SK-MEL-5 (cell line): ENCODE measurements at regions not wholly inside any gene's neighbourhood (a gene's known extent, or its start where the extent isn't known, plus 50 kb on each side); places are given as distances from the start of the nearest gene placed in this dataset.
"Not testable (repeated sequence)": the region's sequence is repeated elsewhere in the genome, so short reads cannot be mapped to it uniquely, and the experiment has no call there.

Experiments used
- DNase-seq: peaks from one replicate; pipeline ENCODE4 v3.0.0-alpha.2; 2016; ENCODE audit warnings: low read depth, low spot score
- in situ Hi-C: cut with HindIII; loops from 2 replicates; pipeline ENCODE4 v1.10.0; 2016; ENCODE audit warnings: low sequenced_read_pairs, high pct_unique_total_duplicates, low pct_unique_long_range_greater_than_20kb

- in situ Hi-C loops, DNase-seq: not testable (repeated sequence)
Observed at GRCh38 chr5:82969221-82969976, 107.8 kb downstream of the TMEM167A start.

GRCh38 chr5:82967072-82967471, 110.1 kb downstream of the TMEM167A start:
- in situ Hi-C loops: no loop called here
- DNase-seq: no peak

- in situ Hi-C loops: no loop called here
- no peak for DNase-seq
Observed at GRCh38 chr5:82959466-82959865, 117.7 kb downstream of the TMEM167A start.

DNA sequence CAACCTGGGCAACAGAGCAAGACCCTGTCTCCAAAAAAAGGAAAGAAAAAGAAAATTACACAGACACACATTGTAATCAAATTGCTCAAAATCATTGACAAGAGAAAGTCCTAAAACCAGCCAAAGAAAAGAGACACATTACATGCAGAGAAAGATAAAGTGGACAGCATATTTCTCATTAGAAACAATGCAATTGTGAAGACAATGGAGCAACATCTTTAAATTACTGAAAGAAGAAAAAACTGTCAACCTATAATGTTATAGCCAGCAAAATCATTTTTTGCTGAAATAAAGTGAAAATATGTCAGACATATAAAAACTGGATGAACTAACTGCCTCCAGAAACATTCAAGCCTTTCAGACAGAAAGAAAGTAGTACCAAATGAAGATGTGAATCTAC, 120.6 kb downstream of the TMEM167A start:
- no peak for DNase-seq
- in situ Hi-C loops: no loop called here

DNA sequence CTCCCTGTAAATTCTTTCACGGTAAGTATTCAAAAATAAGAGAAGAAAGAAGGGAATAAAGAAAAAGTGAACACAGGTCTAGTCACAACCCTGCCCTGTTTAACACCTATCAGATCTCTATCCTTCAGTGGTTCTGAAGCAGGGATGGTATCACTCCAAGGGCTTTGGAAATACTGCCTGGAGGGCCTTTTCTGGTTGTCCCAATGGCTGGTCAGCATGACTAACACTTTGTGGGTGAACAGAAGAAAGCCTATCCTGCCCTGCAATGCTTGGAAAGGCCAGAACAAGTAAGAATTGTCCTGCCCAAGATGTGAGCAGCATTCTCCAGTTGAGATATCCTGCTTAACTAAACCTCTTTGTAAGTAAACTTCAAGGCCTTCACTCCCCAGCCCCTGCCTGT, 124.9 kb downstream of the TMEM167A start:
- DNase-seq: peak; percentile 99
- in situ Hi-C loops: no loop called here

DNA sequence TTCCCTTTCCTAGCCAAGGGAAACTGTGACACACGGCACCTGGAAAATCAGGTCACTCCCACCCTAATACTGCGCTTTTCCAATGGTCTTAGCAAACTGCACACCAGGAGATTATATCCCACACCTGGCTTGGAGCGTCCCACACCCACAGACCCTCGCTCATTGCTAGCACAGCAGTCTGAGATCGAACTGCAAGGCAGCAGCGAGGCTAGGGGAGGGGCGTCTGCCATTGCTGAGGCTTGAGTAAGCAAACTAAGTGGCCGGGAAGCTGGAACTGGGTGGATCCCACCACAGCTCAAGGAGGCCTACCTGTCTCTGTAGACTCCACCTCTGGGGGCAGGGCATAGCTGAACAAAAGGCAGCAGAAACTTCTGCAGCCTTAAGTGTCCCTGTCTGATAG, 132.9 kb downstream of the TMEM167A start:
- DNase-seq, in situ Hi-C loops: not testable (repeated sequence)

DNA sequence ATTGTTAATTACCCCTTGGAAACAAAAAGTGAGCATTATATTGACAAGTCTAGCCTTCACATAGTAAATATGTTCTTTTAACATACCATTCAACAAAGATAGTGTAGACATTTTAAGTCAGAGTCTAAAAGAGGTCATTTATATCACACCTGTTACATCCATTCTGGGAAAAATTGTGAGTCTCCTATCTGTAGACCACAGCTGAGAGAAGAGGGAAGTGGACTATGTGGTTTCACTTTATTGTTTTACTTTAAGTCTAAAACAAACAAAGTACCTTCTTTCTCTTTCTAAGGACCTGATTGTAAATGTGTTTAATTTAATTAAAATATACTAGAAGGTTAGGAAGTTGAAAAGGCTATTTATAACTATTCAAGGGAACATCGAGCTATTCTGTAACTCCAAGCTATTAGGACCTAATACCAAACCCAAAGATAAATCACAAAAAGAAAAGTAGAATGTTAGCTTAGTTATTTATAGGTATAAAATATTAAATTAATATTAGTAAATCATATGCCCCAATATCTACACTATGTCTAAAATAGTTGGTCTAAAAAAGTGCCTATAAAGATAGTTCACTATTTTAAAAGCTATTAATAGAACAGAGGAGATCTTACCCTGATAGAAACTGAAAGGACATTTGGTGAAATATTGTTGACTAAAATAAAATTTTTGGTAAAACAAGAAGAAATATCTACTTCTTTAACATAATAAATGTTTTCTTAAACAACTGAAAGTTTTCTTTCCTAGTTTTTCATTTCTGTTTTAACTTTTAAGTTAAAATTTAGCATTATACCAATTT, 134.9 kb downstream of the TMEM167A start:
- DNase-seq: no peak
- in situ Hi-C loops: no loop called here

DNA sequence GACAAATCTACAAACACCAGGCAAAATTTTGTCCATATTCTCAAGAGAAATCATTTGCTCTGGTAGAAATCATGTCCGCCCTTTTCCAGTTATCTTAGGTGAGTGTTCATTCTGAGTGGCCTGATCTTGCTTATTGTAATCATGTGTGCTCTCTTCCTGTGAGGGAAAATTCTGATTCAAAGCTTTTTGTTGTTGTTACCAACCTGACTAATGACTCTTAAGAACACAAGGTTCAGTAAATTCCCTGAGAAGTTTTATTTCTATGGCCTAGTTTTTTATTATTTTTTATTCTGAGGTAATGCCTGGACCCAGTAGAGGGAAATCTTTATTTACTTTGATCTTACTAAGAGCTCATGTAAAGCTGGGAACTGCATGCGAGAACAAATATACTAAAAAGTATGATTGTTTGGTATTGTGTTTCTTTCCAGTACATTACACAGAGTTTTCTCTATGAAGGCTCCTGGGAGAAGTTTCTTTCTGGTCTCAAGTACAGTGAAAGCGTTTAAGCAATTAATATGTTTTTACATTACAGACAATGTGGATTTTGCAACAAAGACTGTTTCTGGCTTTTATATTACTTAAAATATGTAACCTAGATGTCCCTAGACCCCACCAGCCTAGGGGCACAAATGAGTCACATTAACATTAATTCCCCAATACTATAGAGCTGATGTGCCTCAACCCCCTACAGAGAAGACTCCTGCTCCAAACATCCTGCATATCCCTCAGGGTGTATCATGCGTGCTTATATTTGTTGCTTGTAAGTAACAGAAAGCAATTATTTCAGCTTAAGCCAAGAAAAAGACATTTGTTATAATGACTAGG, 138.1 kb downstream of the TMEM167A start:
- DNase-seq: peak; percentile 32

GRCh38 chr5:82932473-82933220, 144.5 kb downstream of the TMEM167A start:
- DNase-seq, in situ Hi-C loops: not testable (repeated sequence)

More for the DNA sequence above, 138.1 kb downstream of the TMEM167A start:
- in situ Hi-C loops: no loop called here

GRCh38 chr5:82931110-82931509, 146.1 kb downstream of the TMEM167A start:
- in situ Hi-C loops: no loop called here
- no peak for DNase-seq

GRCh38 chr5:82925061-82925411, 152.2 kb downstream of the TMEM167A start:
- DNase-seq: no peak
- in situ Hi-C loops: no loop called here

DNA sequence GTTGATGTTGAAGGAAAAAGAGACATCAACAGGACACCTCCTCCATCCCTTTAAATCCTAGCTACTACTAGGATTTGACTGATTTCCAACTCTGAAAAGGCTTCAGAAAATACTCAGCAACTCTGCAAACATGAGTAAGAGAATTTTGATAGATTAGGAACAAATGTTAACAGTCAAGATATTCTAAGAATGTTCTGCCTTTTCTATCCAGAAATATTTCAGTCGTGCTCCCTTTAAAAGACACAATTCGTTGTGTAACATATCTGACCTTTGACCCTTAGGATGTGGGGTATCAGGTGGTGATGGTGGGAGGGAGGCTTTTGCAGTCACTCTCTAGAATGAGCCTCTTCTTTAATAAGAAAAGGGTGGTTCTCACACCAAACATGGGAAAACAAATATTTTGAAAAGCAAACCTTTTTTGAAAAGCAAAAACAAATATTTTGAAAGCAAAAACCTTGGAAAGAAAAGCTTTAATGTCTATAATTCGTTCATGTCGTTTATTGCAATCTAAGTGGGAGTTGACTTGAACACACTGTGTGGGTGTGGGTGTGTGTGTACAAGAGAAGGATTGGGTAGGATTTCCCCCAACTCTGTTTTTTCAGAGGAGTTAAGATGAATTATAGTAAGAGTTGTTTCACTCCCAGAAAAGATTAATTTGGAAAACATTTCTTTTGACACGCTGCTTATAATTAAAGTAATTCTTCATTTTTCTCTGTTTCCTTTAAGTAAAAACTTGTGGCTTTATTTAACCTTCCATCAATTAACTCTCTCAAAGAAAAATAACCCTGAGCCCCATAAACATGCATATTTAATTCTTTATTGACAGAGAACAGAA, 152.8 kb downstream of the TMEM167A start:
- DNase-seq: no peak
- in situ Hi-C loops: no loop called here

DNA sequence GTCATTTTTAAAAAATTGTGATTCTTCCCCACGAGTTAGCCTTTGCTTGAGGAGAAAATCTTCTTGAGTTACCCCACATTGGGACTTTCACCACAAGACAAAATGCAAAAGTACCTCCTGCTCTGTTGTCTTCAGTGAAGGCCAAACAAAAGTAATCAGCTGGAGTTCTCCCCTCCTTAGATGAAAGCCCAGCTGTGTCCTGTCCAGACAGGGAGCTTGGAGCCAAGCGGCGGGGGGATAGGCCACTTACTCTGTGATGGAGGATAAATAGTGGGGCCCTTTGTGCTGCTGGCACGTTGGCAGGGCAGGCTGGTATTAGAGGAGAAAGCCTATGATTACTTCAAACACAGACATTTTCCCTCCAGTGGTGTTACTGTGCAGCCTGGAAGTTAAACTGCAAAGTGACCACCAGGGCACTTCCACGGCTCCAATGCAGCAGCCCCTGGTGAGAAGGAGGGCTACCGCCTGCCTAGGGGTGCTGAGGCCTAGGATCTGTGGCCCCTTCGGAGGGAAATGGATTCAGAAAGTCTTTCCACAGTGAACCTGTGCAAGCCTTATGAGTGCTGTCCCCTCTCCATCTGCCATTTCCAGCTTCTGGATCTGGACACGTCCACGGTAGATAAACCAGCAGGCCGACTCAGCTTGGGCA, 155.0 kb downstream of the TMEM167A start:
- in situ Hi-C loops: no loop called here
- DNase-seq: no peak

GRCh38 chr5:82918311-82919031, 158.7 kb downstream of the TMEM167A start:
- in situ Hi-C loops: no loop called here
- DNase-seq: peak; percentile 68

- in situ Hi-C loops: no loop called here
- DNase-seq: peak; percentile 37
Observed at GRCh38 chr5:82917584-82917983, 159.6 kb downstream of the TMEM167A start.

DNA sequence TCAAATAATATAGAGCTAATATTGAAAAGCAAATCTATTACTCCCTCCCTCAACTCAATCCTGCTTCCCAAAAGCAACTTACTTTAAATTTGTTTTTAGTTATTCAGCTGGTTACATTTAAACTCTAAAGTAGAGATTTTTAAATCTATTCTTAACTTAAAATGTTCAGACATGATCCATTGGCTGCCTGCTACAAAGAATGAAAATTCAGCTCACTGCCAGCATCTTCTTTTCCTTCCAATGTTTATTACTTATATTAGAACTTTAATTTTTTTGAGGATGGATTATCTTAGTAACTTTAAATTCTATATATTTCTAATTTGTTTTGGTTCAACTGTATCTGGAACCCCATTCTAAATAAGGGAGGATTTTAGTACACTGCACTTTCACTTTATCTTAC, 163.2 kb downstream of the TMEM167A start:
- in situ Hi-C loops: no loop called here
- no peak for DNase-seq
